ENCODE measurements at regions not wholly inside any gene's neighbourhood (a gene's known extent, or its start where the extent isn't known, plus 50 kb on each side); places are given as distances from the start of the nearest gene placed in this dataset.

DNA sequence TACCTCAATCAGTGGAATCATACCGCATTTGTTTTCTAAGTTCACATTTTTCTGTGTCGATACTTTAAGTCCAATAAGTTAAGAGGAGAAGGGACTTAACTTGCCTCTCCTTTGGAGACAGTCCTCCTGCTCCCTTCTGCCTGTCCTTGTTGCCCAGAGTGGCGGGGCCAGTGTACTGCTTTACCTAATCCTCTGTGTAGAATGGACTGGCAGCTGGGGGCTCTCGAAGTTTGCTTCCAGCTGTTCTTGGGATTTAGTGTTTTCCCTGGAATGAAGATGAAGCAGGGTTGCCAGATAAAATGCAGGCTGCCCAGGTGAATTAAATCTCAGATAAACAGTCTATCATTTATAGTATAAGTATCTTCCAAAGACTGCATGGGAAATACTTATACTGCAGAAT lies 287.6 kb upstream of the C2CD4B start:
- no peak for TF ChIP-seq TCF12 (IDR thresholded peaks at IDR 0.05; ENCODE audit: low read depth)
- no peak for TF ChIP-seq YY1 (IDR thresholded peaks at IDR 0.05; ENCODE audit: low read depth)
- no peak for TF ChIP-seq CREB1 (IDR thresholded peaks at IDR 0.05; ENCODE audit: low read depth)
- no peak for TF ChIP-seq TEAD4 (IDR thresholded peaks at IDR 0.05)
- TF ChIP-seq USF1 (IDR thresholded peaks at IDR 0.05), result no peak
- TF ChIP-seq FOXM1 (IDR thresholded peaks at IDR 0.05; ENCODE audit: borderline replicate concordance, low read depth), result no peak

- no peak for TF ChIP-seq NFIC (IDR thresholded peaks at IDR 0.05)
- TF ChIP-seq YY1 (IDR thresholded peaks at IDR 0.05; ENCODE audit: low read depth), result no peak
- no peak for TF ChIP-seq CREB1 (IDR thresholded peaks at IDR 0.05; ENCODE audit: low read depth)
Observed at GRCh38 chr15:62453375-62453774, 288.3 kb upstream of the C2CD4B start.

GRCh38 chr15:62453981-62454380 lies 288.9 kb upstream of the C2CD4B start:
- TF ChIP-seq YY1 (IDR thresholded peaks at IDR 0.05; ENCODE audit: low read depth), result no peak
- TF ChIP-seq CREB1 (IDR thresholded peaks at IDR 0.05; ENCODE audit: low read depth), result no peak
- TF ChIP-seq RAD21 (IDR thresholded peaks at IDR 0.05; ENCODE audit: low read depth), result no peak
- TF ChIP-seq USF1 (IDR thresholded peaks at IDR 0.05), result no peak
- no peak for TF ChIP-seq ZBTB7A (IDR thresholded peaks at IDR 0.05; ENCODE audit: low read depth)
- no peak for TF ChIP-seq TAF1 (IDR thresholded peaks at IDR 0.05; ENCODE audit: low read depth)
- TF ChIP-seq CEBPB (IDR thresholded peaks at IDR 0.05), result no peak
- TF ChIP-seq EP300 (IDR thresholded peaks at IDR 0.05; ENCODE audit: borderline replicate concordance), result no peak

- no peak for TF ChIP-seq ZBTB7A (IDR thresholded peaks at IDR 0.05; ENCODE audit: low read depth)
- no peak for TF ChIP-seq USF1 (IDR thresholded peaks at IDR 0.05)
- no peak for TF ChIP-seq RAD21 (IDR thresholded peaks at IDR 0.05; ENCODE audit: low read depth)
- TF ChIP-seq CREB1 (IDR thresholded peaks at IDR 0.05; ENCODE audit: low read depth), result no peak
- TF ChIP-seq TEAD4 (IDR thresholded peaks at IDR 0.05), result no peak
- TF ChIP-seq FOXM1 (IDR thresholded peaks at IDR 0.05; ENCODE audit: borderline replicate concordance, low read depth), result no peak
- no peak for TF ChIP-seq EP300 (IDR thresholded peaks at IDR 0.05; ENCODE audit: borderline replicate concordance)
- TF ChIP-seq, protein P1, sequence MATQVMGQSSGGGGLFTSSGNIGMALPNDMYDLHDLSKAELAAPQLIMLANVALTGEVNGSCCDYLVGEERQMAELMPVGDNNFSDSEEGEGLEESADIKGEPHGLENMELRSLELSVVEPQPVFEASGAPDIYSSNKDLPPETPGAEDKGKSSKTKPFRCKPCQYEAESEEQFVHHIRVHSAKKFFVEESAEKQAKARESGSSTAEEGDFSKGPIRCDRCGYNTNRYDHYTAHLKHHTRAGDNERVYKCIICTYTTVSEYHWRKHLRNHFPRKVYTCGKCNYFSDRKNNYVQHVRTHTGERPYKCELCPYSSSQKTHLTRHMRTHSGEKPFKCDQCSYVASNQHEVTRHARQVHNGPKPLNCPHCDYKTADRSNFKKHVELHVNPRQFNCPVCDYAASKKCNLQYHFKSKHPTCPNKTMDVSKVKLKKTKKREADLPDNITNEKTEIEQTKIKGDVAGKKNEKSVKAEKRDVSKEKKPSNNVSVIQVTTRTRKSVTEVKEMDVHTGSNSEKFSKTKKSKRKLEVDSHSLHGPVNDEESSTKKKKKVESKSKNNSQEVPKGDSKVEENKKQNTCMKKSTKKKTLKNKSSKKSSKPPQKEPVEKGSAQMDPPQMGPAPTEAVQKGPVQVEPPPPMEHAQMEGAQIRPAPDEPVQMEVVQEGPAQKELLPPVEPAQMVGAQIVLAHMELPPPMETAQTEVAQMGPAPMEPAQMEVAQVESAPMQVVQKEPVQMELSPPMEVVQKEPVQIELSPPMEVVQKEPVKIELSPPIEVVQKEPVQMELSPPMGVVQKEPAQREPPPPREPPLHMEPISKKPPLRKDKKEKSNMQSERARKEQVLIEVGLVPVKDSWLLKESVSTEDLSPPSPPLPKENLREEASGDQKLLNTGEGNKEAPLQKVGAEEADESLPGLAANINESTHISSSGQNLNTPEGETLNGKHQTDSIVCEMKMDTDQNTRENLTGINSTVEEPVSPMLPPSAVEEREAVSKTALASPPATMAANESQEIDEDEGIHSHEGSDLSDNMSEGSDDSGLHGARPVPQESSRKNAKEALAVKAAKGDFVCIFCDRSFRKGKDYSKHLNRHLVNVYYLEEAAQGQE (IDR thresholded peaks at IDR 0.05; ENCODE audit: low read depth), result no peak
- no peak for TF ChIP-seq CEBPB (IDR thresholded peaks at IDR 0.05)
- TF ChIP-seq MAX (IDR thresholded peaks at IDR 0.05), result no peak
Observed at GRCh38 chr15:62454567-62455172, 289.6 kb upstream of the C2CD4B start.

- TF ChIP-seq NFIC (IDR thresholded peaks at IDR 0.05) (no peak), USF1 (IDR thresholded peaks at IDR 0.05) (no peak), ZBTB7A (IDR thresholded peaks at IDR 0.05; ENCODE audit: low read depth) (no peak), TCF12 (IDR thresholded peaks at IDR 0.05; ENCODE audit: low read depth) (no peak), CREB1 (IDR thresholded peaks at IDR 0.05; ENCODE audit: low read depth) (no peak), MAX (IDR thresholded peaks at IDR 0.05) (no peak), CEBPB (IDR thresholded peaks at IDR 0.05) (no peak), TAF1 (IDR thresholded peaks at IDR 0.05; ENCODE audit: low read depth) (no peak), EP300 (IDR thresholded peaks at IDR 0.05; ENCODE audit: borderline replicate concordance) (no peak), EGR1 (IDR thresholded peaks at IDR 0.05) (no peak), TEAD4 (IDR thresholded peaks at IDR 0.05) (no peak), RAD21 (IDR thresholded peaks at IDR 0.05; ENCODE audit: low read depth) (no peak), FOXM1 (IDR thresholded peaks at IDR 0.05; ENCODE audit: borderline replicate concordance, low read depth) (no peak), YY1 (IDR thresholded peaks at IDR 0.05; ENCODE audit: low read depth) (no peak)
- TF ChIP-seq, protein P1 (IDR thresholded peaks at IDR 0.05; ENCODE audit: low read depth), result no peak
Observed at GRCh38 chr15:62455441-62455921, 290.4 kb upstream of the C2CD4B start.
